Peyer's patch (tissue), 4 donors: ENCODE measurements at regions not wholly inside any gene's neighbourhood (a gene's known extent, or its start where the extent isn't known, plus 50 kb on each side); places are given as distances from the start of the nearest gene placed in this dataset.

Source experiments
- DNase-seq, 3 donors: peaks; one replicate each; pipeline ENCODE4 v3.0.0-alpha.2; 2017 to 2019
- H3K27ac ChIP-seq, 4 donors: fragments of 200-600 bp; sonication (generic); one replicate each; pipeline ENCODE4 v1.5.1; 2016 to 2019
- H3K27me3 ChIP-seq, 2 donors: fragments of 200-600 bp; sonication (generic); one replicate each; pipeline ENCODE4 v1.5.1; 2019
- H3K36me3 ChIP-seq, 3 donors: fragments of 200-600 bp; sonication (generic); one replicate each; pipeline ENCODE4 v1.5.1; 2016 to 2019
- H3K4me1 ChIP-seq, 4 donors: fragments of 200-600 bp; sonication (generic); one replicate each; pipeline ENCODE4 v1.5.1; 2016 to 2019
- H3K4me3 ChIP-seq, 4 donors: fragments of 200-600 bp; sonication (generic); 1 replicate in 3 of 4; 2 replicates in 1 of 4; pipeline ENCODE4 v1.5.1; 2016 to 2019; ENCODE audit warnings: mild to moderate bottlenecking in 1 of 4
- H3K9me3 ChIP-seq, 4 donors: fragments of 200-600 bp; sonication (generic); one replicate each; pipeline ENCODE4 v1.5.1; 2016 to 2019; ENCODE audit warnings: mild to moderate bottlenecking in 1 of 4
- CTCF ChIP-seq, 6 experiments: fragments of 450-650 bp in 4 of 6; fragments of 200-600 bp in 2 of 6; sonication (generic) in 1 of 6; IDR thresholded peaks; one replicate each; pipeline ENCODE4 v1.5.1; 2017 to 2019; ENCODE audit warnings: antibody characterized with exemption in 6 of 6, mild to moderate bottlenecking in 3 of 6, moderate library complexity in 1 of 6
- POLR2A ChIP-seq, 2 donors: fragments of 450-650 bp; IDR thresholded peaks; one replicate each; pipeline ENCODE4 v1.5.1; 2017; ENCODE audit warnings: antibody characterized with exemption in 2 of 2, mild to moderate bottlenecking in 2 of 2, moderate library complexity in 2 of 2

GRCh38 chr7:17129218-17129617 lies 169.2 kb upstream of the AHR start:
- Histone ChIP-seq H3K4me3 (no peak overlapping the region), H3K4me1 (no peaks in the 10 kb centered on the region), H3K36me3 (no peaks in the 10 kb centered on the region), H3K9me3 (no peaks in the 10 kb centered on the region), H3K27me3 (no peaks in the 10 kb centered on the region), H3K27ac (no peak overlapping the region)
- DNase-seq, result no peak
- no peak for TF ChIP-seq POLR2A (IDR thresholded peaks at IDR 0.05)
- no peak for TF ChIP-seq CTCF (IDR thresholded peaks at IDR 0.05)

- H3K4me1 ChIP-seq, result no peaks in the 10 kb centered on the region
- H3K9me3 ChIP-seq, result no peaks in the 10 kb centered on the region
- no peaks in the 10 kb centered on the region for H3K36me3 ChIP-seq
- TF ChIP-seq POLR2A (IDR thresholded peaks at IDR 0.05) (no peak), CTCF (IDR thresholded peaks at IDR 0.05) (no peak)
- DNase-seq, result no peak
- peak overlapping the region in 1 of 4 donors; percentile 24 for H3K4me3 ChIP-seq
- peak overlapping the region in 2 of 4 donors; percentile 16 for H3K27ac ChIP-seq
- H3K27me3 ChIP-seq, result no peaks in the 10 kb centered on the region
Measured at GRCh38 chr7:17130281-17131059, 168.0 kb upstream of the AHR start.

GRCh38 chr7:17131060-17131345 lies 167.4 kb upstream of the AHR start:
- TF ChIP-seq POLR2A (IDR thresholded peaks at IDR 0.05), result no peak
- Histone ChIP-seq H3K9me3 (no peaks in the 10 kb centered on the region), H3K27me3 (no peaks in the 10 kb centered on the region), H3K36me3 (no peaks in the 10 kb centered on the region), H3K27ac (peak overlapping the region in 2 of 4 donors; percentile 16), H3K4me3 (peak overlapping the region in 1 of 4 donors; percentile 24), H3K4me1 (no peaks in the 10 kb centered on the region)
- no peak for DNase-seq

GRCh38 chr7:17131983-17132655 lies 166.3 kb upstream of the AHR start:
- no peaks in the 10 kb centered on the region for H3K27me3 ChIP-seq
- H3K4me3 ChIP-seq, result no peak overlapping the region
- no peaks in the 10 kb centered on the region for H3K36me3 ChIP-seq
- no peak for DNase-seq
- TF ChIP-seq POLR2A (IDR thresholded peaks at IDR 0.05) (no peak), CTCF (IDR thresholded peaks at IDR 0.05) (no peak)
- H3K9me3 ChIP-seq, result no peaks in the 10 kb centered on the region
- H3K27ac ChIP-seq, result no peak overlapping the region
- H3K4me1 ChIP-seq, result no peaks in the 10 kb centered on the region

- no peak for TF ChIP-seq CTCF (IDR thresholded peaks at IDR 0.05)
- TF ChIP-seq POLR2A (IDR thresholded peaks at IDR 0.05), result no peak
- Histone ChIP-seq H3K27ac (no peak overlapping the region), H3K27me3 (no peaks in the 10 kb centered on the region), H3K4me1 (no peaks in the 10 kb centered on the region), H3K9me3 (no peaks in the 10 kb centered on the region), H3K4me3 (no peak overlapping the region), H3K36me3 (no peaks in the 10 kb centered on the region)
- DNase-seq, result no peak
Measured at GRCh38 chr7:17132726-17133125, 165.7 kb upstream of the AHR start.

GRCh38 chr7:17133977-17134376 lies 164.5 kb upstream of the AHR start:
- Histone ChIP-seq H3K27me3 (no peaks in the 10 kb centered on the region), H3K4me1 (no peaks in the 10 kb centered on the region), H3K36me3 (no peaks in the 10 kb centered on the region), H3K27ac (no peak overlapping the region), H3K9me3 (no peaks in the 10 kb centered on the region), H3K4me3 (no peak overlapping the region)
- DNase-seq, result no peak
- TF ChIP-seq CTCF (IDR thresholded peaks at IDR 0.05) (no peak), POLR2A (IDR thresholded peaks at IDR 0.05) (no peak)
